ENCODE measurements at regions not wholly inside any gene's neighbourhood (a gene's known extent, or its start where the extent isn't known, plus 50 kb on each side); places are given as distances from the start of the nearest gene placed in this dataset.

GRCh38 chr2:236706288-236706687 is 136.7 kb downstream of the ACKR3 start:
- Histone ChIP-seq H3K27ac (ENCODE audit: low read depth in 2 of 2, low read length in 1 of 2) (no peak overlapping the region), H3K4me2 (no peak overlapping the region), H3K4me1 (ENCODE audit: control insufficient read depth in 1 of 2, insufficient read depth in 2 of 2, low read depth in 1 of 2, low read length in 1 of 2) (no peaks in the 10 kb centered on the region), H3K36me3 (replicated peaks in 1 of 2; ENCODE audit: control insufficient read depth in 1 of 2, insufficient read depth in 2 of 2, low read length in 1 of 2) (no peaks in the 10 kb centered on the region), H3K27me3 (ENCODE audit: insufficient read depth) (no peaks in the 10 kb centered on the region), H2AFZ (ENCODE audit: low read depth) (no peak overlapping the region), H3K9ac (no peak overlapping the region), H4K20me1 (ENCODE audit: insufficient read depth) (no peaks in the 10 kb centered on the region), H3F3A (replicated peaks; ENCODE audit: insufficient read depth) (no peaks in the 10 kb centered on the region), H3K9me3 (no peaks in the 10 kb centered on the region), H3K4me3 (ENCODE audit: low read depth in 2 of 2, low read length in 1 of 2) (no peak overlapping the region), H3K79me2 (ENCODE audit: insufficient read depth) (no peaks in the 10 kb centered on the region), H3K9me2 (no peaks in the 10 kb centered on the region)
- ChIA-PET CTCF (no interaction called here), POLR2A (no interaction called here)
- TF ChIP-seq PBX3 (IDR thresholded peaks at IDR 0.05) (no peak), YY1 (IDR thresholded peaks at IDR 0.05; ENCODE audit: low read depth) (no peak), MAX (IDR thresholded peaks at IDR 0.05; ENCODE audit: low read depth) (no peak), REST (IDR thresholded peaks at IDR 0.05; ENCODE audit: low read depth, low read length) (no peak), TAF1 (IDR thresholded peaks at IDR 0.05; ENCODE audit: borderline replicate concordance, low read depth, low read length) (no peak), CHD2 (IDR thresholded peaks at IDR 0.05; ENCODE audit: low read length, partially characterized antibody) (no peak), SIN3A (IDR thresholded peaks at IDR 0.05; ENCODE audit: borderline replicate concordance, low read depth, low read length) (no peak), RAD21 (IDR thresholded peaks at IDR 0.05; ENCODE audit: low read length) (no peak), TEAD4 (IDR thresholded peaks at IDR 0.05; ENCODE audit: borderline replicate concordance, insufficient read depth) (no peak), MXI1 (IDR thresholded peaks at IDR 0.05; ENCODE audit: low read depth, low read length) (no peak), IRF3 (IDR thresholded peaks at IDR 0.05; ENCODE audit: low read depth, low read length) (no peak), POLR2AphosphoS5 (IDR thresholded peaks at IDR 0.05; ENCODE audit: low read depth, low read length) (no peak), NFIC (IDR thresholded peaks at IDR 0.05; ENCODE audit: borderline replicate concordance) (no peak)
- DNase-seq = no peak
- WGBS (ENCODE audit: low lambda C conversion rate) = 45% methylated on average over 4 of the region's 7 CpGs
